HK-2 (cell line): ENCODE measurements at regions not wholly inside any gene's neighbourhood (a gene's known extent, or its start where the extent isn't known, plus 50 kb on each side); places are given as distances from the start of the nearest gene placed in this dataset.

ENCODE experiments used
- DNase-seq: peaks from one replicate; pipeline ENCODE4 v3.0.0-alpha.2; 2018; ENCODE audit not compliant: unreplicated experiment

DNA sequence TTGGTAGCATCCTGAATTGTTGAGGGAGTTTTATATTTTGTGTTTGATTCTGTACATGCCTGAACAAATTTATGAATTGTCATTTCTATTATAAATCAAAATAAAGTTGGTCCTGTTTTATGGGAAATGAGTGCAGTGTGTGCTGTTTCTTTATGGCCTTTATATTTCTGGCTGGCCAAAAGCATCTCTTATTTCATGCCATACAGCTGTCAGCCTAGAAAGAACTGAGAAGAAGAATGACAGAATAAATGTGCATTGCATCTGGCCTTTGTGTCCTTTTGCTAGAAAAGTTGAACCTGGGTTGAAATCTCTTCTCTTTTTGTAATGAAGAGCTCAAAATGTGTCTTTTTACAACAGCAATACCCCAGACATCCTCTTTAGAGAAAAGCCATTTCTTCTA, 474.7 kb upstream of the LRATD1 start:
- DNase-seq, result no peak

DNA sequence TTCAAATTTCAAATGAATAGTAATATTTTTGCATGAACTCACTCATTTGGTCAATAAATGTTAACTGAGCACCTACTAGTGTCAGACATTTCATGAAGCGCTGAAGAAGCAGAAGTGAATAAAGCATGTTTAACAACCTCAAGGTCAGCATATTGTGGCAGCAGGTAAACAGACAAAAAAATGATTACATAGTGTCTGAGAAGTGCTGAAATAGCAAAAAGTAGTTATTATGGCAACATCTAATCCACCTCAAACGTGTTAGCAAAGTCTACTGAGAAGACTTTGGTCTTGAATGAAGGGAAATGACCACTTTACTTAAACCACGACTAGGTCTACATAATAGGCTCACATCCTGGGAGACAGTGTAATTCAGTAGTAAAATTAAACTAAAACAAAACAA, 452.2 kb upstream of the LRATD1 start:
- no peak for DNase-seq

DNA sequence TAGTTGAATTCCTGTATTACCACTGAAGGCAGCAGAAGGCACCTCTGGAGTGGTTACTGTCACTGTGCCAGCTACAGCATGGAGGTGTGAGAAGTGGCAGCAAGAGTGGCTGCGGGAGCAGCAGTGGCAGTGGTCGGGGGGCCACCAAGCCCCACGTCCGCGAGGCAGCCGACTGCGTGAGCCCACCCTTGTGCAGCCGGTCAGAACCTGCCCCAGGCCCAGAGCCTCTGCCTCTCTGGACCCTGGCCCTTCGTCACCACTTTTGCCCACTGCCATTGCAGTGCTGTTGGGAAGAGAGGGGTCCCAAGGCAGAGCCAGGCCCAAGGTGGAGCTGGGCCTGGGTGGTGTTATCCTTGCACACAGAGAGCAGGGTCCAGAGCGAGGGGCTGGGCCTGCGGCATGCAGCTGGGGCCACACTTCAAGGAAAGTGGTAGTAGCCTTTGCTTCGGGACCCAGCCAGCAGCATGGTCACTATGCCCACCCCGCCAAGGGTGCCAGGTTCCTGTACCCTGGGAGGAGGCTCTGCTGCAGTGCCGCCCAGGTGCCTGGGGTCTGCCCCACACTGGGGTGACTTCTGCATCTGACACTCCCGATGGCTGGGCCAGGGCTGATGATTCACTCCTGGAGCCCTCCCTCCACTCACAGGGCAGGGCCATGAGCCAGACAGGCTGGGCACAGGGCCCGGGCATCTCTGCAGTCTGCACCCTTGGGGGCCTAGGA, 450.1 kb upstream of the LRATD1 start:
- no peak for DNase-seq

DNA sequence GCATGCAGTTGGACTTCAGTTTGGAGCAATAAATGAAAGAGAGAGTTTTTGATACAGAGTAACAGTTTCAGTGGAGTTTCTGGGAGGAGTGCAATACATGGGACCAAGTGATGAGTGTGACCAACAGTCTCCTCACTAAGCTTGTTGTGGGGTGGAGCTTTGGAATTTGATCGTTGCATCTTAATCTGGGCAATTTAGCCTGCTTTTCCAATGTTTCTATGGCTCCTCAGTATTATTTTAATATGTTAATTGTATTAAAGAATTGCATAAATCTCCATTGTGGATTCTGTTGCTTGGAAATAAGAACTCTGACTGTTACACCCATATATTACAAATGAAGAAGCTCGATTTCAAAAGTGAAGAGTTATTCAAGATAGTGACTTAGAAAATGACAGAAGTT, 446.6 kb upstream of the LRATD1 start:
- no peak for DNase-seq

DNA sequence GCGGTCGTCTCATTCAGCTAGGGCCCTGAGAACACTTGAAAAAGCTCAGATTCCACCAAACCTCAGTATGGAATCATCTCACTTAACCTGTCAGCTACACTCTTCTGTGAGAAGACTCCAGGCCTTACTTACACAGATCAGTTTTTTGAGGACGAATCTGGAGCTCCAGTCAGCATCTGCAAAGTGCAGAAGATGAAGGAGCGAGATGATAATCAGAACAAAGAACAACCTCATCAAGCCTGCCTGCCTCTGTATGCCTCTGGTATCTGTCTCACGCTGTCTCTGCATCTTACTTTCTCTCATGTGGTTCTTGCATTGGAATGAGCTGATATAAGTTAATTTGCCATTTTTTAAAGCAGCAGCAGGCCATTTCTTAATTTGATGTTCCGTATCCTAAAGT, 444.1 kb upstream of the LRATD1 start:
- no peak for DNase-seq

DNA sequence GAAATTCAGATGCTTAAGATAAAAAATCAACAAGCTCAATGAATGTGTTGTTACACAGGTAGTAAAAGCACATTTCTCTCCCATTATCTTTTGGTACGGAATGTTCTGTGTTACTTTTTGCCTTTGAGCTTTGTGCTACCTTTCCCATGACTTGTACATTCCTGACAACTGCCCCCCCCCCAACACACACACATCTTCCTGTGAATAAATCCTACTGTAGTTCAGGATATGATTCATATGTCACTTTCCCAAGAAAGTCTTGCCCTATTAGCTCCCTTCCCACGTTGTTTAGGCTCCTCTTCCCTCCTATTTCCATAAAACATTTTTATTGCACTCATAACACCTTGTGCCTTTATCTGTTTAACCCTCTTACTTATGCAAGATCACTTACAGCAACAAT, 442.6 kb upstream of the LRATD1 start:
- DNase-seq, result no peak

DNA sequence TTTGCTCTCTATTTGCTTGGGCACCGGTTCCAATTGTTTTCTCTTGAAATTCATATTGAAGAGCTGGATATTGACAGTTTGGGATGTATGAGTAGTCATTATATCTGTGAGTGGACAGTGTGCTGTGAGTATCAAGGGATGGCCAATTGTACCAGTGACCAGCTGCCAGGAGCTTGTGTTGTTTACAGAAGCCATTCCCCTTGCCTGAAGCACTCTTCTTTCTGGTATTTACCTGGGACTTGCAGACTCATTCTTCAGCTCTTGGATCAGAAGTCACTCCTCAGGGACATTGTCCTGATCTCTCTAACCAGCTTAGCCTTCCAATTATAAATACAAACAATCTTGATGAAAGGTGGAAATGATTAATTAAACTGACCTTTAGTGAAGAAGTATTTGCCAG, 438.3 kb upstream of the LRATD1 start:
- no peak for DNase-seq

DNA sequence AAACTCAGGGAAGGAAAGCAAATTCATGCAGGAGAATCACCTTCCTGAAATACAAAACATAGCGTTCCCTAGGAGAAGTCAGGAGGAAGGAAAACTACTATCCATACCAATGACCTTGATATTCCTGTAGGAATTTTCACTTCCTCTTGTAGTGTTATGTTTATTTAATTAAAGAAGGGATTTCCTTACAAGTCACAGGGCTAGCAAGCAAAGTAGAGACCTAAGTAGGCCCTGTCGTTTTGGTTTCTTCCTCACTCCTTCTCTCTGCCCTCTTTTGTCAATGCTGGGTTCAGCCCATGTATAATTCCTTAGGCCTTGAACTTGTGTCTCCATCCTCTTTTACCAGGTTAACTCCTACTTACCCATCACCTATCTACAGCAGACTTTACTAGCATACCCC, 435.2 kb upstream of the LRATD1 start:
- DNase-seq, result no peak

DNA sequence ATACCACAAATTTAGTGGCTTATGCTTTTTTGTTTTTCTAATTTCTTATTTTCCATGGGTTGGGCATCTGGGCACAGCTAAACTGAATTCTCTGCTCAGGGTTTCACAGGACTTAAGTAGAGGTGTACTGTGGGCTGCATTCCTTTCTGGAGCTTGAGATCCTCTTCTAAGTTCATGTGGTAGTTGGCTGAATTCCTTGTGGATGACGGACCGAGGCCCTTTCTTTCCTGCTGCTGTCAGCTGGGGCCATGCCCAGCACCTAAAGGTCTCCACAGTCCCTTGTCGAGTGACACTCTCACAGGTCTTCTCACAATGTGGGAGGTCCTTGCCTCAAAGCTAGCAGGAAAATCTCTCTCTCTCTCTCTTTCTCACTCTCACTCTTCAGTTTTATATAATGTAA, 433.5 kb upstream of the LRATD1 start:
- DNase-seq, result no peak

DNA sequence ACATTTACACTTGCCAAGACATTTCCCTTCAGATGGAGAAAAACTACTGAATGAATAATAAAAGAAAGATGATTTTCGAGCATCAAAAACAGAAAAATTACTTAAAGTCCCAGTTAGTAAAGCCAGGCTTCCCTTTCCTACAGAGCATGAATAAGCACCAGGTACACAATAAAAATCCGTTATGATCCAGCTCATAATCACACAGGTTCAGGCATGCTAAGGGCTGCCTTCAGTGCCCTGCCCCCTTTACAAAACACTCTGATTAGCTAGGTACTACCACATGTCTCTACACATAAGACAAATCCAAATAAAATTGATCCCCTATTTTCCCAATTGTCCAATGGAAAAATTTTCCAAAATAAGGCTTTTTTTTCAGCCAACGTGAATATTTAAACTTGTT, 413.2 kb upstream of the LRATD1 start:
- DNase-seq, result no peak

DNA sequence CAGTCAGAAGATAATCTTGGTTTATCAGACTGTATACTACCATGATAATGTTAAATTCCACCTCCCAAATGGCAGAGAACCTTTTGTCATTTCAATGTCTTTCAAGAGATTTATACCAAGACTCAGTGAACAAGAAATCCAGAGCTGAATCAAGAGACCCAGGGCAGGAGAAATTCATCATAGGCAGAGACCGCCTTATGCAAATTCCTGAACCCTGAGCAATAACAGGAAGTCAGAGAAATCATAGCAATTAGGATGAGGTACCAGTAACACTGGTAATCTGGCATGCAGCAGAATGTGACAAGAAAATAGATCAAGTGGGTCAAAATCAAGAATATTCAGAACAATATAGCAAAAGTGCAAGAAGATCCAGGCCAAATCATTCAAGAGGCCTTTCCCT, 412.4 kb upstream of the LRATD1 start:
- no peak for DNase-seq

DNA sequence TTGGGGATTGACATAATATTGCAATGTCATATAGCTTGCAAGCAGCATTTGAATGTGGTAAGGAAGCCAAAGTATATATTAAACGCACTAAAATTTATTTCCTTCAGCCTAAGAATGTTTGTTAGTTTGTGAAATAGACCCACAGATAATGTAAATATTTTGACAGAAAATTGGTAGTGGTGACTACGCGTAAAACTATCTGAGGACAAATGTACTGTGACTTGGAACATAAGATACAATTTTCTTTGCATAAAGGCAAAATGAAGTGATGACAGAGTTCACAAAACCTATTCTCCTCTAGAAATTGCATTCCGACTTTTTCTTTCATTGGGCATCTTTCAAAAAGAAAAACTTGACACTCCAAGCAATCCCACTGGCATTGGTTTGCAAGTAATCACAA, 411.1 kb upstream of the LRATD1 start:
- no peak for DNase-seq

DNA sequence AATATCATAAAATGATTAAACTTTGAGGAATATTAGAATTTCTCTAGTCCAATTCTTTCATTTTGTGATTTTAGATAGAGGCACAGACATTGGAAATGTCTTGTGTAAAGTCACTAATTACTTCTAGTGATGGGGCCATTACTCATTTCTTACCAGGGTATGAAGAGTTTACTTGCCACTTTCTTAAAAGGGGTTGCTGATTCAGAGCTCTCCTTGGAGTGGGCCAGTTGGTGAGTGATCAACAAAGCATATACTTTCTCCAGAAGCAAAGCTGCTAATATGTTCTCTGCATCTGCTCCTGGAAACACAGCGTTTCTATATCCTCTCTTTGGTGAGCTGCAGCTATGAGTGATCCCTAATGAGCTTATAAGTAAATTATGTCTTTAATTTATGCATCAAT, 408.9 kb upstream of the LRATD1 start:
- no peak for DNase-seq

DNA sequence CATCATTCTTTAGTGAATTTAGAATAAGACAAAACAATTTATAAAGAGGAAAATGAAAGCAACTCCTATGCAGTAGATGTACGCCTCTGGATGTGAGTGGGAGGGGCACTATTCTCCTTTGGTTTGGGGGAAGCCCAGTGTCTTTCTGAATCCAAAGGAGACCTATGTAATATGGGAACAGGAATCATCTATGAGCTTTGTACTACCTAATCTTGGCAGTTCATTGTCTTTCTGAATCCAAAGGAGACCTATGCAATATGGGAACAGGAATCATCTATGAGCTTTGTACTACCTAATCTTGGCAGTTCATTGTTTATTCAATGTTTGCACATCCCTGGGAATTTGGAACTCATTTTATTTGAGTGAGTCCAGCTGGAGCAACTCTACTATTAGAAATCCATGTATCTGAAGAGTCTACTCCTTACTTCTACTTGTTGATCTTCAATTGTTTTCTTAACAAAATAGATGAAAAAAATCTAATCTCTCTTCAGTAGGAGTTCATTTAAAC, 401.1 kb upstream of the LRATD1 start:
- no peak for DNase-seq

DNA sequence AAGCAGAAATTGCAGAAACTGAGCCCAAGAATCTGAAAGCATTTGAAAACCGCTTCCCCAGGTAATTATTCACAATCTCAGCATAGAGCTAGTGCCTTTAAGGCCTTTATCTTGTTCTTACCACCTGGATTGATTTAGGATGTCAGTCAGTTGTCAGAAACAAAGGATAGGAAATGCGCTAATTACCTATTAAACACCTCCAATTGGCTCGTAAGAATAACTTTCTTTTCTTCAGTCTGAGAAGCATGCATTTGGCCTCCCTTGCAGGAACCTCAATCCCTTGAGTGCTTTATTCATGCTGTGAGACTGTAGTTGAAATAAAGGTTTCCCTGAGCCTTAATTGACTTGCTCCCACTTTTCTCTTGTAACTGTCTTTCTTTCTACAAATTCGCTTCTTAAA, 400.3 kb upstream of the LRATD1 start:
- no peak for DNase-seq

DNA sequence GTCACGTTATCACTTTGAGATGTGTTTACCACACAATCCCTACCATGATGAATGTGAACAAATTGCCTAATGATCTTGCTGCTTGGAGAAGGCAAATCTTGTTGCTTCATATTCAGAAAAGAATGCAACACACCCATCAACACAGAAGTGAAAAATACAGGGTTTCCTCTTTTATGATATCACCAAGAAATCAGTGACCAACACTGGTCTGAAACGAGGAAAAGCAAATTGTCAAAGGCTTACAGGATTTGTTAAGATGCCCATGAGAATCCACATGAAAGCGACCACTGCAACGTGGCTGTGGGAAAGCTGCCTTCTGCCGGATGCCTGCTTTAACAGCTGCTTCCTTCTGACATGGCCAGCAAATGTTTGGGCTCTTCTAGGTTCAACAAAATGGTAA, 397.6 kb upstream of the LRATD1 start:
- no peak for DNase-seq

DNA sequence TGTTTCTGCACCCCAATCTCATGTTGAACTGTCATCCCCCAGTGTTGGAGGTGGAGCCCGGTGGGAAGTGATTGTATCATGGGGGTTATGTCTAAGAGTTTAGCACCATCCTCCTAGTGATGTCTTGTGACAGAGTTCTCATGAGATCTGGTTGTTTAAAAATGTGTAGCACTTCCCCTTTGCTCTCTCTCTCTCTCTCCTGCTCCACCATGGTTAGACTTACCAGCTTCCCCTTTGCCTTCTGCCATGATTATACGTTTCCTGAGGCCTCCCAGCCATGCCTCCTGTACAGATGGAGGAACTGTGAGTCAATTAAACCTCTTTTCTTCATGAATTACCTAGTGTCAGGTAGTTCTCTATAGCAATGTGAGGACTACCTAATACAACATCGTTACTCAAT, 396.9 kb upstream of the LRATD1 start:
- no peak for DNase-seq

DNA sequence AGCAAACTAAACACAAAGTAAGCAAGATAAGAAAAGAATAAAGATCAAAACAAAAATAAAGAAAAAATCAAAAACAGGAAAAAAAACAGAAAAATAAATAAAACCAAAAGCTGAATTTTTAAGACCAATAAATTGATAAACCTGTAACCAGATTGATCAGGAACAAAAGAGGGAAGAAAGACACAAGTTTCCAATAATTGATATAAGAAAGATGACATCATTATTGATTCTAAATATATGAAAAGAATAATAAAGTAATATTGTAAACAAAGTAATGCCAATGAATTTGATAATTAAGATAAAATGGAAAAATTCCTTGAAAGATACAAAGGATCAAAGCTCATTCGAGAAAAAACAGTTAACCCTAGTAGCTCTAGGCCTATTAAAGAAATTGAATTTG, 394.6 kb upstream of the LRATD1 start:
- no peak for DNase-seq

DNA sequence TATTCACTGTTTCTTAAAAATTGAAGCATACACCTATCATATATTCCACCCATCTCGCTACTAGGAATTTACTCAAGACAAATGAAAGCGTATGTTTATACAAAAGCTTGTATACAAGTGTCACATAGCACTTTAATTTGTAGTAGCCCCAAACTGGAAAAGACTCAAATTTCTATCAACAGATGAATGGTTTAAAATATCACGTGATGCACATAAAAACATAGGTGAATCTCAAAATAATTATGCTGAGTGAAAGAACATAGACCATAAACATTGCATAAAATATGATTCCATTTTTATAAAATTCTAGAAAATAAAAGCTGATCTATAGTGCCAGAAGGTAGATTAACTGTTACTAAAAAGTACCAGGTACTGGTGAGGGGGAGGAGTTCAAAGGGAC, 392.9 kb upstream of the LRATD1 start:
- no peak for DNase-seq

DNA sequence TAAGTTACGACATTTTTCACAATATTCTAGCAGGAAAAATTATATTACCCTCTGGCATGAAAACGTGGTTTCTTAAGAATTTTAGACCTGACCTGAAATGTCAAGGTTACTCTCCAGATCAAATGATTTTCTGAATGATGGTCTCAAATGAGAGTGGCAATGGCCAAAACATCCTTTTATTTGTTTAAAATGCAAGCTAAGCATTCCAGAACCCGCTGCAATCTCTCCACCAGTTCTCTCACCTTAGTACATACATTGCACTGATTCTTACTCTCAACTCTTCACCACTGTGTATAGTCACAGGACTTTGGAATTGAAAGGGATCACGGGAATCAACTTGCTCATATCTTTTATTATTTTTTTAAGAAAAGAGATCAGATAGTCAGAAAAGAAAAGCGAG, 391.6 kb upstream of the LRATD1 start:
- DNase-seq, result no peak

DNA sequence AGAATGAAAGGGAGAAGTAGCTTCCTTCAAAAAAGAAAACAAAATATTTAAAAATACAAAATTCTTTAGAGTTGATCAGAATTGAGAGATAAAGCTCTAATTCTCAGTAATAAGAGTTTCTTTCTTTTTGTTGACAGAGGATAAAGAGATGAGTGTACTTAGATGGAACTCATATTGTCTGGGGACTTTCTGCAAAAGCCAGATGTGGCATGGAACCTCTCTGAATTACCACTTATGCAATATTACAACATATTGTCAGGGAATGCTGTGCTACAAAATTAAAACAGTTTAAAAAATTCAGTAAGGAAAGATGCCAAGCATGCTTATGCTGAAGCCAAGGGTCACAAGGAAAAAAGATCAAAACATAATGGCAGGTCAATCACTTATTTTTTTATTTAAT, 386.6 kb upstream of the LRATD1 start:
- DNase-seq, result no peak

DNA sequence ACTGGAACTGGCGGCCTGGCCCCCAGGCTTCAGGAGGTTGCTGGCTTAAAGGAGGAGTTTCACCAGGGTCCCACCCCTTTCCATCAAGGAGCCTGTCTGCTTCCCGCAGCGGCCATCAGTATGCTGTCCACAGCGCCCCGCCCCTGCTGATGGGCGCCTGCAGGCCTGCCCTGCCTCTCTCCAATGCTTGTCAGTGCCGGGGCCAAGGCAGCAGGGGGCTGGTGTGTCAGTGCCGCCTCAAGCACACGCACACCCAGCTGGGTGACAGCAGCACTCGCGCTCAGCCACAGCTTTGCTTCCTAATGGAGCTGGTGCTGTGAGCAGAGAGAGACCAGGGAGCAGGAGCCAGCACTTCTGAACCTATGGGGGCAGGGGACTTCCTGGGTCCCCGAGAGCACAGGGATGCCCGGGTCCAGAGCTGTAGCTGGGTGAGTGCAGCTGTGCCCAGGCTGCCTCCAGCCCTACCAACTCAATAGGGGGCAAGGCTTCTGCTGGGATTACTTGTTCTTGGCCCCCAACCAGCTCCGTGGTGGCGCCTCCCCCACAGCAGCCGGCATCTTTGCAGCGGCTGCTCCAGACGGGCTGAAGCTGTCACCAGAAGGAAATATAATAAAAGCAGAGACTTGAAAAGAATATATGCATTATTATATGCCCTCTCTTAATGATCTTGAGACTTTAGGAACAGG, 377.2 kb upstream of the LRATD1 start:
- no peak for DNase-seq

DNA sequence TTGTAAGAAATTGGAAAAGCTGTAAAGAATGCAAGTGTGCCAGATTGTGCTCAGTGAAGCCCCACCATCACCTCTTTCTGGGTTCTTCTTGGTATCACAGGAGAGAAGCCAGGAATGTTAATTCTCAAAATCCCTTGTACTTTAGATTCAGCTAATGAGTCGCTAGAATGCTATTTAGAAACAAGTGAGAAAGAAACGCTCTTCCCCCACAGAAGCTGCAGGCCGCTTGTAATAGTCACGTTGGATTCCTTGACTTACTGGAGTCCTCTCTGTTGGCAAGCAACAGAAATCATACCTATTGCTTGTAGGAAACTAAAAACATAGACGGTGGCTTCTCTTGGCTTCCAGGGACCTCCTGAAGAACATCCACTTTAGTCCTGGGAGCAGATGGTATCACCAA, 375.6 kb upstream of the LRATD1 start:
- DNase-seq, result no peak
